ENCODE measurements at regions not wholly inside any gene's neighbourhood (a gene's known extent, or its start where the extent isn't known, plus 50 kb on each side); places are given as distances from the start of the nearest gene placed in this dataset.

DNA sequence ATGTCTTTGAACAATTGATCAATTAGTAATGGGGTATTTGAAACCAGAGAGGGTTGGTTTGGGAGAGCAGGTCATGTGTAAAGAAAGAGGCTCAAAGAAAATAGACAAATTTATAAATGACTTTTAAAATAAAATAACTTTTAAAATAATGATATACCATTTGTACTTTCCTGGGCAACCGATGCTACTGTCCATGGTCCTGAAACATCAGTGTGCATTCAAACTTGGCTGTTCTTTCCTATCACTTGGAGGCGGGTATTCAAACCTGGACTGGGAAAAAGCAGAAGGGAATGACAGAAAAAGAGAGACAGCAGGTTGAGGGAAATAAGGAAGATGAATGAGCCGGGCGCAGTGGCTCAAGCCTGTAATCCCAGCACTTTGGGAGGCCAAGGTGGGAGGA is 1446.4 kb upstream of the WWC1 start:
- no peaks in the 10 kb centered on the region for H3K36me3 ChIP-seq (ENCODE audit: control insufficient read depth, insufficient read depth, low read length)
- FAIRE-seq (no peak), DNase-seq (ENCODE audit: low read depth) (no peak)
- no peaks in the 10 kb centered on the region for H3K27me3 ChIP-seq (ENCODE audit: control insufficient read depth, insufficient read depth, low read length)
- H3K4me3 ChIP-seq (ENCODE audit: low read depth, low read length): no peak overlapping the region
- TF ChIP-seq, protein P1, sequence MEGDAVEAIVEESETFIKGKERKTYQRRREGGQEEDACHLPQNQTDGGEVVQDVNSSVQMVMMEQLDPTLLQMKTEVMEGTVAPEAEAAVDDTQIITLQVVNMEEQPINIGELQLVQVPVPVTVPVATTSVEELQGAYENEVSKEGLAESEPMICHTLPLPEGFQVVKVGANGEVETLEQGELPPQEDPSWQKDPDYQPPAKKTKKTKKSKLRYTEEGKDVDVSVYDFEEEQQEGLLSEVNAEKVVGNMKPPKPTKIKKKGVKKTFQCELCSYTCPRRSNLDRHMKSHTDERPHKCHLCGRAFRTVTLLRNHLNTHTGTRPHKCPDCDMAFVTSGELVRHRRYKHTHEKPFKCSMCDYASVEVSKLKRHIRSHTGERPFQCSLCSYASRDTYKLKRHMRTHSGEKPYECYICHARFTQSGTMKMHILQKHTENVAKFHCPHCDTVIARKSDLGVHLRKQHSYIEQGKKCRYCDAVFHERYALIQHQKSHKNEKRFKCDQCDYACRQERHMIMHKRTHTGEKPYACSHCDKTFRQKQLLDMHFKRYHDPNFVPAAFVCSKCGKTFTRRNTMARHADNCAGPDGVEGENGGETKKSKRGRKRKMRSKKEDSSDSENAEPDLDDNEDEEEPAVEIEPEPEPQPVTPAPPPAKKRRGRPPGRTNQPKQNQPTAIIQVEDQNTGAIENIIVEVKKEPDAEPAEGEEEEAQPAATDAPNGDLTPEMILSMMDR (IDR thresholded peaks at IDR 0.05; ENCODE audit: insufficient read depth, low read length, severe bottlenecking): no peak

DNA sequence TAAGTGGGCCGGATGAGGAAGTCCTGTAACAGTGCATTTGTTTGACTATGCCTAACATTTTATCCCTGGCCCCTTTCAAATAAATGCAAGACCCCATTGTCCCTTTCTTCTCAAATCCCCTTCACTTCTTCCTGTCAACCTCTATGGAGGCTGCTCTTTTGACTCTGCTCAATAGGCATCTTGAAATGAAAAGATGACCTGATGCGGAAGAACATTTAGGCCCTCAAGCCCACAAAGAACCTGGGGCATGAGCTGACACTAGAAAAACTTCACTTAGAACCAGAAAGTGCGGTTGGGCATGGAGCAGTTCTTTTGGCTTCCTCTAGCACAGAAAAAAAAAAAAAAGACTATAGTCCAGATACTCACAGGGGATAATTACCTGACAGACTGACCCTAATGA is 1434.7 kb upstream of the WWC1 start:
- no peak overlapping the region for H3K4me3 ChIP-seq (ENCODE audit: low read depth, low read length)
- TF ChIP-seq, protein P1 (IDR thresholded peaks at IDR 0.05; ENCODE audit: insufficient read depth, low read length, severe bottlenecking): no peak

DNA sequence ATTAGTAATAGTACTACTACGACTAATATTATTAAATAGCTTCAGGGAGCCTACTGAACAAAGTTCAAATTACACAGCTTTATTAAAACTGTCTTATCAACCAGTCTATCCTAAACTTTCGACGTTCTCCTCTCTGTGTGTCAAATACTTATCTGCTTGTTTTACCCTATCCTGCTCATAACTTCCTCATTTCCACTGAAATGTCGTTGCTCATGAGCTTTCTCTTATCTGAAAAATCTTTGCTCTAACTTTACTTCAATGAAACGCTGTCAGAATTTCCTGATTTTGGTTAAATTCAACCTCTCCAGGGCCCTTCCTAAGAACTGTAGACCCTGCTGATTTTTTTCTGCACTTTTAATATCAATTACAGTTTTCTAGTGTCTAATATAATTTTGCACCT is 1431.0 kb upstream of the WWC1 start:
- Histone ChIP-seq H3K27me3 (ENCODE audit: control insufficient read depth, insufficient read depth, low read length) (no peaks in the 10 kb centered on the region), H3K4me3 (ENCODE audit: low read depth, low read length) (no peak overlapping the region), H3K36me3 (ENCODE audit: control insufficient read depth, insufficient read depth, low read length) (no peaks in the 10 kb centered on the region)
- FAIRE-seq (no peak), DNase-seq (ENCODE audit: low read depth) (no peak)
- TF ChIP-seq, protein P1 (IDR thresholded peaks at IDR 0.05; ENCODE audit: insufficient read depth, low read length, severe bottlenecking): no peak

More for the DNA sequence above, 1434.7 kb upstream of the WWC1 start:
- DNase-seq (ENCODE audit: low read depth): no peak
- Histone ChIP-seq H3K27me3 (ENCODE audit: control insufficient read depth, insufficient read depth, low read length) (no peaks in the 10 kb centered on the region), H3K36me3 (ENCODE audit: control insufficient read depth, insufficient read depth, low read length) (no peaks in the 10 kb centered on the region)
- no peak for FAIRE-seq

DNA sequence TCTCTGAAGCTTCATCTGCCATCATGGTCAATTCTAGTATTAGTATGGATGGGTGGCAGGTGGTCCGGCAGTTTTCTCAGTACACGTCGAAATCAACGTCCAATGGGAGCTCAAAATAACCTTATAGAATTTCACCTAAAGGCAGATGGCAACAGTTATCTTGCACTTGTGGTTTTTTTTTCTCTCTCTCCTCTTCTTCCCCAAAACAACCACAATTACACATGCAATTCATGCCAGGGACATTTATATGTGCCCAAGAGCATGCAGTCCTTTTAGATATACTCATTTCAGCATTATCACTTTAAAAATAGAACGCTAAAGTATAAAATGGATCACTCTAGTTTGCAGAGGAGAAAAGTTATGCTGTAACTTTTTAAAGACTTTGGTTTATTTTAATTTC is 1428.9 kb upstream of the WWC1 start:
- H3K36me3 ChIP-seq (ENCODE audit: control insufficient read depth, insufficient read depth, low read length): no peaks in the 10 kb centered on the region
- TF ChIP-seq, protein P1 (IDR thresholded peaks at IDR 0.05; ENCODE audit: insufficient read depth, low read length, severe bottlenecking): no peak
- H3K27me3 ChIP-seq (ENCODE audit: control insufficient read depth, insufficient read depth, low read length): no peaks in the 10 kb centered on the region
- no peak for FAIRE-seq
- no peak for DNase-seq (ENCODE audit: low read depth)
- H3K4me3 ChIP-seq (ENCODE audit: low read depth, low read length): no peak overlapping the region

DNA sequence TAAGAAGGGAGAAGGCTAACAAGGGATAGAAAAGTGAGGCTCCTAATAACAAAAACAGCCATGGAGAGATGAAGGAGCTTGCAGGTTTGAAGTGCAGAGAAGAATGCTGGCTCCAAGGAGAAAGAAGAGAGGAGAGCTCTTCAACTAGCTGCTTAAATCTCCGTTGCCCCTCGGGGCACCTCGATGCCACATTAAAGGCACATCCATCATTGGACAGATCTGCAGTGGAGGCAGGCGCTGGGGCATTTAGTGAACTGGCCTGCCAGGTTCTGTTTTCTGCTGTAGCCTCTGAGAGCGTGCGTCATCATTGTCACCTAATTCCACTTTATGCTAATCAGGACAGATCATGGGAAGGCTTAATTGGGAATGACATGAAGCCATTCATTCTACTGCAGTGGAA is 1426.2 kb upstream of the WWC1 start:
- TF ChIP-seq, protein P1 (IDR thresholded peaks at IDR 0.05; ENCODE audit: insufficient read depth, low read length, severe bottlenecking): no peak

DNA sequence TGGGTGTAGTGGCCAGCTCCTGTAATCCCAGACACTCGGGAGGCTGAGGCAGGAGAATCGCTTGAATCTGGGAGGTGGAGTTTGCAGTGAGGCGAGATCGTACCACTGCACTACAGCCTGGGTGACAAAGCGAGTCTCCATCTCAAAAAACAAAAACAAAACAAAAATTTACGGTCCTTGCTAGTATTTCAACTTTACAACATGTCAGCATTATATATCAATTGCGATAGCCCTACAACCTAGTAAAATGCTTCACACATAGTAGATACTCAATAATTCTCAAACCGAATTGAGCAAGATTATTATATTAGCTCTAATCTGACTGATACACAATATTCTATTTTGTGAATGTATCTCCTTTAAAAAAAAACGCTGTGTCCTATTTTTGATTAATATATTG is 1411.0 kb upstream of the WWC1 start:
- FAIRE-seq: no peak
- TF ChIP-seq, protein P1 (IDR thresholded peaks at IDR 0.05; ENCODE audit: insufficient read depth, low read length, severe bottlenecking): no peak
- H3K4me3 ChIP-seq (ENCODE audit: low read depth, low read length): no peak overlapping the region
- no peak for DNase-seq (ENCODE audit: low read depth)
- H3K27me3 ChIP-seq (ENCODE audit: control insufficient read depth, insufficient read depth, low read length): no peaks in the 10 kb centered on the region
- no peaks in the 10 kb centered on the region for H3K36me3 ChIP-seq (ENCODE audit: control insufficient read depth, insufficient read depth, low read length)

More for the DNA sequence above, 1426.2 kb upstream of the WWC1 start:
- Histone ChIP-seq H3K27me3 (ENCODE audit: control insufficient read depth, insufficient read depth, low read length) (no peaks in the 10 kb centered on the region), H3K4me3 (ENCODE audit: low read depth, low read length) (no peak overlapping the region), H3K36me3 (ENCODE audit: control insufficient read depth, insufficient read depth, low read length) (no peaks in the 10 kb centered on the region)
- DNase-seq (ENCODE audit: low read depth) (no peak), FAIRE-seq (no peak)

Measured in bronchial epithelial cell (primary cell).